ENCODE measurements at regions not wholly inside any gene's neighbourhood (a gene's known extent, or its start where the extent isn't known, plus 50 kb on each side); places are given as distances from the start of the nearest gene placed in this dataset.

- TF ChIP-seq CTCF (IDR thresholded peaks at IDR 0.05) = no peak
- Mint-ChIP-seq H3K4me1 (ENCODE audit: low read depth) (no peaks in the 10 kb centered on the region), H3K9me3 (peaks cover 17% of the 10 kb centered on the region), H3K4me3 (no peak overlapping the region), H3K36me3 (ENCODE audit: low read depth) (no peaks in the 10 kb centered on the region), H3K27ac (no peak overlapping the region), H3K27me3 (ENCODE audit: insufficient read depth) (peaks cover 2% of the 10 kb centered on the region)
- DNase-seq = no peak
Measured at GRCh38 chrX:39030636-39031035, 229.4 kb downstream of the MID1IP1 start.

- Mint-ChIP-seq H3K27me3 (ENCODE audit: insufficient read depth) (peaks cover 3% of the 10 kb centered on the region; the same call in 1 of the 2 replicates), H3K4me3 (no peak overlapping the region), H3K36me3 (ENCODE audit: low read depth) (no peaks in the 10 kb centered on the region), H3K4me1 (ENCODE audit: low read depth) (no peaks in the 10 kb centered on the region), H3K27ac (no peak overlapping the region), H3K9me3 (no peaks in the 10 kb centered on the region)
- no peak for DNase-seq
- TF ChIP-seq CTCF (IDR thresholded peaks at IDR 0.05) = no peak
Measured at GRCh38 chrX:39039890-39040289, 238.6 kb downstream of the MID1IP1 start.

- no peaks in the 10 kb centered on the region for H3K9me3 Mint-ChIP-seq
- no peaks in the 10 kb centered on the region for H3K36me3 Mint-ChIP-seq (ENCODE audit: low read depth)
- no peak overlapping the region for H3K27ac Mint-ChIP-seq
- no peak for TF ChIP-seq CTCF (IDR thresholded peaks at IDR 0.05)
- no peaks in the 10 kb centered on the region for H3K4me1 Mint-ChIP-seq (ENCODE audit: low read depth)
- DNase-seq = no peak
- H3K27me3 Mint-ChIP-seq (ENCODE audit: insufficient read depth) = no peaks in the 10 kb centered on the region; the same call in 1 of the 2 replicates
- no peak overlapping the region for H3K4me3 Mint-ChIP-seq
Measured at GRCh38 chrX:39043838-39044550, 242.7 kb downstream of the MID1IP1 start.

- H3K4me1 Mint-ChIP-seq (ENCODE audit: low read depth) = no peaks in the 10 kb centered on the region
- no peak for TF ChIP-seq CTCF (IDR thresholded peaks at IDR 0.05)
- peaks cover 3% of the 10 kb centered on the region for H3K27me3 Mint-ChIP-seq (ENCODE audit: insufficient read depth)
- no peaks in the 10 kb centered on the region for H3K9me3 Mint-ChIP-seq
- no peaks in the 10 kb centered on the region for H3K36me3 Mint-ChIP-seq (ENCODE audit: low read depth)
- no peak for DNase-seq
- no peak overlapping the region for H3K4me3 Mint-ChIP-seq
- no peak overlapping the region for H3K27ac Mint-ChIP-seq
Measured at GRCh38 chrX:39047174-39047573, 245.9 kb downstream of the MID1IP1 start.

GRCh38 chrX:39049975-39050374, 248.7 kb downstream of the MID1IP1 start:
- H3K36me3 Mint-ChIP-seq (ENCODE audit: low read depth) = no peaks in the 10 kb centered on the region
- no peak for DNase-seq
- no peak for TF ChIP-seq CTCF (IDR thresholded peaks at IDR 0.05)
- no peaks in the 10 kb centered on the region for H3K4me1 Mint-ChIP-seq (ENCODE audit: low read depth)
- H3K9me3 Mint-ChIP-seq = no peaks in the 10 kb centered on the region
- peaks cover 3% of the 10 kb centered on the region for H3K27me3 Mint-ChIP-seq (ENCODE audit: insufficient read depth)
- H3K27ac Mint-ChIP-seq = no peak overlapping the region
- no peak overlapping the region for H3K4me3 Mint-ChIP-seq

Data from HFFc6 (cell line).